Activated CD4-positive, alpha-beta memory T cell treated with anti-CD3 and anti-CD28 coated beads for 36 hours (primary cell): ENCODE measurements at regions not wholly inside any gene's neighbourhood (a gene's known extent, or its start where the extent isn't known, plus 50 kb on each side); places are given as distances from the start of the nearest gene placed in this dataset.

Experiments used
- CTCF ChIA-PET: fragments of 350-600 bp; sonication (Branson Sonifier 250); formaldehyde crosslinking; loops from one replicate; lab custom pipeline; 2021; ENCODE audit warnings: antibody characterized with exemption, inconsistent platforms; lab: Charles Lee
- POLR2A ChIA-PET: fragments of 350-600 bp; sonication (Branson Sonifier 250); formaldehyde crosslinking; loops from one replicate; lab custom pipeline; 2021; ENCODE audit warnings: antibody characterized with exemption; lab: Charles Lee
- DNase-seq: peaks from one replicate; pipeline ENCODE4 v3.0.0-alpha.2; 2020
- H3K27ac Mint-ChIP-seq: one replicate; pipeline ENCODE4 v1.8.0; 2021; ENCODE audit warnings: mixed read lengths
- H3K27me3 Mint-ChIP-seq: one replicate; pipeline ENCODE4 v1.8.0; 2021; ENCODE audit warnings: mixed read lengths
- H3K36me3 Mint-ChIP-seq: one replicate; pipeline ENCODE4 v1.8.0; 2021; ENCODE audit warnings: mixed read lengths
- H3K4me1 Mint-ChIP-seq: one replicate; pipeline ENCODE4 v1.8.0; 2021; ENCODE audit warnings: low read depth, mixed read lengths
- H3K4me3 Mint-ChIP-seq: one replicate; pipeline ENCODE4 v1.8.0; 2021; ENCODE audit warnings: mild to moderate bottlenecking, mixed read lengths
- H3K9me3 Mint-ChIP-seq: one replicate; pipeline ENCODE4 v1.8.0; 2021; ENCODE audit warnings: mixed read lengths
- intact Hi-C: fragments of 100-400 bp; cut with micrococcal nuclease; formaldehyde crosslinking; loops from one replicate; pipeline ENCODE4 v1.15.1; 2023

- no peaks in the 10 kb centered on the region for H3K9me3 Mint-ChIP-seq
- peaks cover 7% of the 10 kb centered on the region for H3K27me3 Mint-ChIP-seq
- intact Hi-C loops: no loop called here
- peaks cover 14% of the 10 kb centered on the region for H3K4me1 Mint-ChIP-seq
- ChIA-PET POLR2A (no interaction called here), CTCF (no interaction called here)
- no peak overlapping the region for H3K4me3 Mint-ChIP-seq
- H3K27ac Mint-ChIP-seq: no peak overlapping the region
- no peak for DNase-seq
- no peaks in the 10 kb centered on the region for H3K36me3 Mint-ChIP-seq
These were observed 64.9 kb upstream of the ZSWIM6 start for GRCh38 chr5:61267116-61267515.

GRCh38 chr5:61268871-61269270 is 63.2 kb upstream of the ZSWIM6 start:
- H3K27ac Mint-ChIP-seq: no peak overlapping the region

GRCh38 chr5:61270510-61271165 is 61.4 kb upstream of the ZSWIM6 start:
- DNase-seq: no peak
- Mint-ChIP-seq H3K4me1 (peaks cover 10% of the 10 kb centered on the region), H3K27ac (no peak overlapping the region), H3K36me3 (no peaks in the 10 kb centered on the region), H3K4me3 (no peak overlapping the region), H3K27me3 (peaks cover 7% of the 10 kb centered on the region), H3K9me3 (no peaks in the 10 kb centered on the region)
- POLR2A ChIA-PET: no interaction called here
- intact Hi-C loops: no loop called here
- CTCF ChIA-PET: no interaction called here

More at GRCh38 chr5:61268871-61269270, 63.2 kb upstream of the ZSWIM6 start:
- ChIA-PET POLR2A (no interaction called here), CTCF (no interaction called here)
- intact Hi-C loops: no loop called here
- no peak overlapping the region for H3K4me3 Mint-ChIP-seq
- H3K9me3 Mint-ChIP-seq: no peaks in the 10 kb centered on the region
- H3K27me3 Mint-ChIP-seq: peaks cover 7% of the 10 kb centered on the region
- no peak for DNase-seq
- H3K36me3 Mint-ChIP-seq: no peaks in the 10 kb centered on the region
- H3K4me1 Mint-ChIP-seq: peaks cover 11% of the 10 kb centered on the region

GRCh38 chr5:61272688-61273087 is 59.4 kb upstream of the ZSWIM6 start:
- no peak overlapping the region for H3K4me3 Mint-ChIP-seq
- ChIA-PET POLR2A (no interaction called here), CTCF (no interaction called here)
- H3K27me3 Mint-ChIP-seq: peaks cover 3% of the 10 kb centered on the region
- no peak overlapping the region for H3K27ac Mint-ChIP-seq
- H3K9me3 Mint-ChIP-seq: no peaks in the 10 kb centered on the region
- peaks cover 27% of the 10 kb centered on the region for H3K4me1 Mint-ChIP-seq
- no peaks in the 10 kb centered on the region for H3K36me3 Mint-ChIP-seq
- intact Hi-C loops: no loop called here
- no peak for DNase-seq

GRCh38 chr5:61273279-61273975 is 58.6 kb upstream of the ZSWIM6 start:
- Mint-ChIP-seq H3K27me3 (no peaks in the 10 kb centered on the region), H3K9me3 (no peaks in the 10 kb centered on the region), H3K27ac (no peak overlapping the region), H3K4me1 (peaks cover 29% of the 10 kb centered on the region), H3K36me3 (no peaks in the 10 kb centered on the region), H3K4me3 (no peak overlapping the region)
- no peak for DNase-seq
- ChIA-PET CTCF (no interaction called here), POLR2A (no interaction called here)
- intact Hi-C loops: no loop called here

- CTCF ChIA-PET: no interaction called here
- Mint-ChIP-seq H3K4me1 (peaks cover 24% of the 10 kb centered on the region), H3K4me3 (no peak overlapping the region), H3K27ac (no peak overlapping the region), H3K9me3 (no peaks in the 10 kb centered on the region), H3K27me3 (no peaks in the 10 kb centered on the region), H3K36me3 (no peaks in the 10 kb centered on the region)
- intact Hi-C loops: no loop called here
- no peak for DNase-seq
- POLR2A ChIA-PET: no interaction called here
These were observed 57.5 kb upstream of the ZSWIM6 start for GRCh38 chr5:61274511-61274911.

GRCh38 chr5:61275841-61276240 is 56.2 kb upstream of the ZSWIM6 start:
- peak; percentile 49 for DNase-seq
- Mint-ChIP-seq H3K4me3 (no peak overlapping the region), H3K4me1 (peaks cover 24% of the 10 kb centered on the region), H3K27me3 (no peaks in the 10 kb centered on the region), H3K36me3 (no peaks in the 10 kb centered on the region), H3K27ac (peak overlapping the region; percentile 43), H3K9me3 (no peaks in the 10 kb centered on the region)
- intact Hi-C loops: loop anchor here (5.0 kb wide), 1 partner anchor 114 kb away; the partner anchor contains the start of gene SMIM15
- ChIA-PET POLR2A (no interaction called here), CTCF (interaction anchor here (2.1 kb wide), 1 partner anchor 382 kb away, joined by 5 read pairs; no protein-coding TSS in a partner anchor)

- Mint-ChIP-seq H3K4me3 (peak overlapping the region; percentile 40), H3K27me3 (no peaks in the 10 kb centered on the region), H3K27ac (peak overlapping the region; percentile 49), H3K4me1 (peaks cover 28% of the 10 kb centered on the region), H3K36me3 (no peaks in the 10 kb centered on the region), H3K9me3 (no peaks in the 10 kb centered on the region)
- intact Hi-C loops: loop anchor here (1.0 to 5.0 kb wide), 2 partner anchors 115 to 381 kb away; partner anchors contain the start of gene SMIM15
- CTCF ChIA-PET: interaction anchor here (0.7 to 2.1 kb wide), 3 partner anchors 30 to 385 kb away, joined by 3 to 5 read pairs (median 3); no protein-coding TSS in a partner anchor
- POLR2A ChIA-PET: no interaction called here
- peak; percentile 48 for DNase-seq
These were observed 54.9 kb upstream of the ZSWIM6 start for GRCh38 chr5:61277190-61277589.

GRCh38 chr5:61277781-61278180 is 54.3 kb upstream of the ZSWIM6 start:
- Mint-ChIP-seq H3K27me3 (no peaks in the 10 kb centered on the region), H3K9me3 (no peaks in the 10 kb centered on the region), H3K27ac (peak overlapping the region; percentile 49), H3K4me1 (peaks cover 28% of the 10 kb centered on the region), H3K4me3 (peak overlapping the region; percentile 40), H3K36me3 (no peaks in the 10 kb centered on the region)
- intact Hi-C loops: loop anchor here (1.0 to 5.0 kb wide), 2 partner anchors 115 to 381 kb away; partner anchors contain the start of gene SMIM15
- ChIA-PET POLR2A (interaction anchor here (0.6 kb wide), 1 partner anchor 347 kb away, joined by 3 read pairs; no protein-coding TSS in a partner anchor), CTCF (interaction anchor here (1.0 kb wide), 2 partner anchors 29 to 319 kb away, joined by 3 read pairs; no protein-coding TSS in a partner anchor)
- DNase-seq: no peak

- CTCF ChIA-PET: no interaction called here
These were observed 52.3 kb upstream of the ZSWIM6 start for GRCh38 chr5:61279725-61280124.

GRCh38 chr5:61280205-61280604 is 51.9 kb upstream of the ZSWIM6 start:
- ChIA-PET CTCF (interaction anchor here (1.4 kb wide), 1 partner anchor 50 kb away, joined by 3 read pairs; no protein-coding TSS in a partner anchor), POLR2A (interaction anchor here (1.4 kb wide), 1 partner anchor 78 kb away, joined by 4 read pairs; no protein-coding TSS in a partner anchor)
- H3K9me3 Mint-ChIP-seq: no peaks in the 10 kb centered on the region
- H3K36me3 Mint-ChIP-seq: no peaks in the 10 kb centered on the region
- H3K4me3 Mint-ChIP-seq: no peak overlapping the region
- H3K4me1 Mint-ChIP-seq: peaks cover 28% of the 10 kb centered on the region
- no peak overlapping the region for H3K27ac Mint-ChIP-seq
- intact Hi-C loops: loop anchor here (1.0 to 5.0 kb wide), 6 partner anchors 50 to 333 kb away; partner anchors contain the start of genes ERCC8 and NDUFAF2
- H3K27me3 Mint-ChIP-seq: no peaks in the 10 kb centered on the region
- no peak for DNase-seq

More at GRCh38 chr5:61279725-61280124, 52.3 kb upstream of the ZSWIM6 start:
- Mint-ChIP-seq H3K9me3 (no peaks in the 10 kb centered on the region), H3K27ac (no peak overlapping the region), H3K27me3 (no peaks in the 10 kb centered on the region), H3K4me3 (no peak overlapping the region), H3K36me3 (no peaks in the 10 kb centered on the region), H3K4me1 (peaks cover 28% of the 10 kb centered on the region)
- POLR2A ChIA-PET: no interaction called here
- intact Hi-C loops: loop anchor here (1.0 to 5.0 kb wide), 7 partner anchors 51 to 332 kb away; partner anchors contain the start of genes ERCC8, NDUFAF2 and SMIM15
- DNase-seq: no peak
